Bronchial epithelial cell (primary cell): ENCODE measurements at regions not wholly inside any gene's neighbourhood (a gene's known extent, or its start where the extent isn't known, plus 50 kb on each side); places are given as distances from the start of the nearest gene placed in this dataset.

Experiments
- DNase-seq: peaks from one replicate; pipeline ENCODE4 v3.0.0-alpha.2; 2010; ENCODE audit warnings: low read depth
- FAIRE-seq: peaks from 2 replicates; lab custom pipeline; 2011; peaks lifted over from hg19 to GRCh38; lab: Jason Lieb, UNC
- H3K27me3 ChIP-seq: 2 replicates; pipeline ENCODE4 v1.5.1; 2011; ENCODE audit warnings: low read length; ENCODE audit not compliant: control insufficient read depth, insufficient read depth
- H3K36me3 ChIP-seq: 2 replicates; pipeline ENCODE4 v1.5.1; 2011; ENCODE audit warnings: low read length; ENCODE audit not compliant: control insufficient read depth, insufficient read depth
- H3K4me3 ChIP-seq: 2 replicates; pipeline ENCODE4 v1.5.1; 2011; ENCODE audit warnings: mild to moderate bottlenecking, low read depth, low read length, control low read depth
- TF ChIP-seq, protein P1 (sequence below): IDR thresholded peaks from 2 replicates; pipeline ENCODE4 v1.5.1; 2011; ENCODE audit warnings: mild to moderate bottlenecking, moderate library complexity, low read length, control low read depth, inconsistent platforms; ENCODE audit not compliant: insufficient read depth, severe bottlenecking

GRCh38 chr2:223529696-223530095 is 72.5 kb downstream of the SCG2 start:
- H3K36me3 ChIP-seq = no peaks in the 10 kb centered on the region

DNA sequence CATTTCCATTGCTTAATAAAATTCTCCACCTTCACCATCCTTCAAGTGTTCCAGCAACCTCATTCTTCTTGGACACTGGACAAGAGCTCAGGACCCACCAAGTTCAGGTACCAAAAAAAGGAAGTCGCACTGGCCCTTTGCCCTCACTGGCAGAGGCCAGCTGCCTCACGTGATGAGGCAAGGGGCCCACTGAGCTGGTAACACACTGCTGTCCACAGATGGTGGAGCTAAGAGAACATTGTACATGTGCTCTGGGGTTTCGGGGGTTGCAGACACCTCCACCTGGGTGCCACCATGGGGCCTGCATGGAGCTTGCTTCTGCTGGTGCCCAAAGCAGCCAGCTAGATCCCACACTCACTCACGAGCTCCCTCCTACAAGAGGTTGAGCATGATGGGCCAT is 71.3 kb downstream of the SCG2 start:
- no peak for DNase-seq
- Histone ChIP-seq H3K36me3 (no peaks in the 10 kb centered on the region), H3K27me3 (no peaks in the 10 kb centered on the region), H3K4me3 (no peak overlapping the region)
- no peak for FAIRE-seq
- TF ChIP-seq, protein P1, sequence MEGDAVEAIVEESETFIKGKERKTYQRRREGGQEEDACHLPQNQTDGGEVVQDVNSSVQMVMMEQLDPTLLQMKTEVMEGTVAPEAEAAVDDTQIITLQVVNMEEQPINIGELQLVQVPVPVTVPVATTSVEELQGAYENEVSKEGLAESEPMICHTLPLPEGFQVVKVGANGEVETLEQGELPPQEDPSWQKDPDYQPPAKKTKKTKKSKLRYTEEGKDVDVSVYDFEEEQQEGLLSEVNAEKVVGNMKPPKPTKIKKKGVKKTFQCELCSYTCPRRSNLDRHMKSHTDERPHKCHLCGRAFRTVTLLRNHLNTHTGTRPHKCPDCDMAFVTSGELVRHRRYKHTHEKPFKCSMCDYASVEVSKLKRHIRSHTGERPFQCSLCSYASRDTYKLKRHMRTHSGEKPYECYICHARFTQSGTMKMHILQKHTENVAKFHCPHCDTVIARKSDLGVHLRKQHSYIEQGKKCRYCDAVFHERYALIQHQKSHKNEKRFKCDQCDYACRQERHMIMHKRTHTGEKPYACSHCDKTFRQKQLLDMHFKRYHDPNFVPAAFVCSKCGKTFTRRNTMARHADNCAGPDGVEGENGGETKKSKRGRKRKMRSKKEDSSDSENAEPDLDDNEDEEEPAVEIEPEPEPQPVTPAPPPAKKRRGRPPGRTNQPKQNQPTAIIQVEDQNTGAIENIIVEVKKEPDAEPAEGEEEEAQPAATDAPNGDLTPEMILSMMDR = no peak

More at GRCh38 chr2:223529696-223530095, 72.5 kb downstream of the SCG2 start:
- Histone ChIP-seq H3K4me3 (no peak overlapping the region), H3K27me3 (no peaks in the 10 kb centered on the region)
- TF ChIP-seq, protein P1 = no peak
- FAIRE-seq (no peak), DNase-seq (no peak)

DNA sequence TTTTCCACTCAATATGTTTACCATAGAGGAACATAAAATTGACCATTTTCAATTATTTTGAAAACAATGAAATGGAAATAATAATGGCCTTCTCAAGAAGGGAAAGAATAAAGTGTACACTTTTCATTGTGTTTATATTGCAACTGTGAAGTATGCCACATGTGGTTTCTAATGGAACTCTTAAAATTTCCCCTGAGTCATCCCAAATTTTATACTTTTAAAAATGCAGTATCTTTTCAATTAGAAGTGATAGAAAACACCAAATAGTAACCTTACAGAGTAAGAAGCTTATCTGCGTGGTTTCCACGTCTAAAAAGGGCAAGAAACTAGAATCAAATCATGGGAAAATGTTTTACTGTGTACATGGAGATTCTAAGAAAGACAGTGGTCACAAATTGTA is 70.0 kb downstream of the SCG2 start:
- TF ChIP-seq, protein P1 = no peak
- FAIRE-seq (no peak), DNase-seq (no peak)
- H3K27me3 ChIP-seq = no peaks in the 10 kb centered on the region
- no peak overlapping the region for H3K4me3 ChIP-seq
- no peaks in the 10 kb centered on the region for H3K36me3 ChIP-seq

DNA sequence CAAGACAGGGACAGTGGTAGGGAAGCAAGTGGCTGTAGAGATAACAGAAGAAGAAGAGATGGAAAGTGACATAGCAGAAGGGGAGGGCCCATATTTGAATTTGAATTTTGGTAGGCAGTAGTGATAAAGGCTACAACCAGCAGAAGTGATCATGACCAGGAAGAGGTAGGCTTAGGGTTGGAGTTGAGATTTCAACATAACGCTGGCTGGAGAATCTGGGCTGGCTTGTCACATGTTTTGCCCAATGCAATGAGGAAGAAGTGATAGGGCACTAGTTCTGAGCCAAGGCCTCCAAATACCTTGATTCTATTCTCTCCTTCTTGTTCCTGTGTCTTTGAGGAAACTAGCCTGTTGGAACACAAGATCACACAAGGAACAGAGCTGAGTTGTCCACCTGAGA is 69.4 kb downstream of the SCG2 start:
- Histone ChIP-seq H3K36me3 (no peaks in the 10 kb centered on the region), H3K27me3 (no peaks in the 10 kb centered on the region), H3K4me3 (no peak overlapping the region)
- FAIRE-seq = no peak
- TF ChIP-seq, protein P1 = no peak
- DNase-seq = no peak

DNA sequence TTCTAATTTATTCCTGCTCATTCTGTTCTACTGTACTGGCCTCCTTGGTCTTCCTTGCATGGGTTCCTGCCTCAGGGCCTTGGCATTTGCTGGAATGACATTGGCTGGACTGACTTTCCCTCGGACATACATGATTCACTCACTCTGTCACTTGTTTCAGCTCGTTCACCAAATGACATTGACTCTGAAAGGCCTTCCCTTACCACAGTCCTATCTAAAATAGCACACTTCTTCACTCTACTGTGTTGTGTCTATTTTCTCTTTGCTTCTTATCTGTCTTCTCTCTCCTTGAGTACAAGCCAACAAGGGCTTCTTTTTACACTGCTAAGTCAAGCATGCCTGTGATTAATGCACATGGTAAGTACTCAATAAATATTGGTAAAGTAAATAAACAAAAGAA is 65.6 kb downstream of the SCG2 start:
- FAIRE-seq = no peak
- TF ChIP-seq, protein P1 = no peak

GRCh38 chr2:223537115-223537514 is 65.0 kb downstream of the SCG2 start:
- FAIRE-seq (no peak), DNase-seq (no peak)
- TF ChIP-seq, protein P1 = no peak
- no peaks in the 10 kb centered on the region for H3K27me3 ChIP-seq
- H3K36me3 ChIP-seq = no peaks in the 10 kb centered on the region
- no peak overlapping the region for H3K4me3 ChIP-seq

More for the DNA sequence above, 65.6 kb downstream of the SCG2 start:
- Histone ChIP-seq H3K27me3 (no peaks in the 10 kb centered on the region), H3K4me3 (no peak overlapping the region), H3K36me3 (no peaks in the 10 kb centered on the region)
- DNase-seq = peak; percentile 34
